OCI-LY7 (cell line): ENCODE measurements at regions not wholly inside any gene's neighbourhood (a gene's known extent, or its start where the extent isn't known, plus 50 kb on each side); places are given as distances from the start of the nearest gene placed in this dataset.
"Not testable (repeated sequence)": the region's sequence is repeated elsewhere in the genome, so short reads cannot be mapped to it uniquely, and the experiment has no call there.

Source experiments
- BruUV-seq: library from RNA; stranded (reverse); fragments of 400-500 nt; replicated peaks from 2 replicates; lab custom pipeline; 2021; lab: Mats Ljungman, UMichigan
- CTCF ChIA-PET: fragments of 300-600 bp; sonication (Branson Sonifier 250); formaldehyde crosslinking; loops from one replicate; lab custom pipeline; 2022; ENCODE audit warnings: antibody characterized with exemption; ENCODE audit not compliant: unreplicated experiment; lab: Charles Lee
- POLR2A ChIA-PET: fragments of 300-600 bp; sonication (Branson Sonifier 250); formaldehyde crosslinking; loops from one replicate; lab custom pipeline; 2022; ENCODE audit warnings: antibody characterized with exemption; lab: Charles Lee
- DNase-seq: peaks from one replicate; pipeline ENCODE4 v3.0.0-alpha.2; 2015; ENCODE audit warnings: low spot score
- H2AFZ ChIP-seq: fragments of 200-600 bp; sonication (generic), shearing (Covaris generic); 2 replicates; pipeline ENCODE4 v1.6.1; 2014; ENCODE audit warnings: mild to moderate bottlenecking, antibody characterized with exemption, low read length, moderate library complexity
- H3K27ac ChIP-seq: fragments of 200-600 bp; sonication (generic); 2 replicates; pipeline ENCODE4 v1.5.1; 2014; ENCODE audit warnings: mixed run types, low read depth, mild to moderate bottlenecking, moderate library complexity, low read length, inconsistent platforms; ENCODE audit not compliant: poor library complexity, severe bottlenecking
- H3K36me3 ChIP-seq: fragments of 200-600 bp; sonication (generic); 2 replicates; pipeline ENCODE4 v1.6.1; 2014; ENCODE audit warnings: mild to moderate bottlenecking, antibody characterized with exemption, low read length, moderate library complexity, mixed read lengths; ENCODE audit not compliant: insufficient read depth
- H3K4me1 ChIP-seq: fragments of 200-600 bp; sonication (generic); 2 replicates; pipeline ENCODE4 v1.5.1; 2014; ENCODE audit warnings: mild to moderate bottlenecking, low read length; ENCODE audit not compliant: insufficient read depth, poor library complexity, severe bottlenecking
- H3K4me2 ChIP-seq: fragments of 200-600 bp; sonication (generic); 2 replicates; pipeline ENCODE4 v1.6.1; 2014; ENCODE audit warnings: mild to moderate bottlenecking, low read length
- H3K4me3 ChIP-seq: fragments of 200-600 bp; sonication (generic); 2 replicates; pipeline ENCODE4 v1.5.1; 2014; ENCODE audit warnings: mild to moderate bottlenecking, low read depth, low read length; ENCODE audit not compliant: poor library complexity, severe bottlenecking
- H3K79me2 ChIP-seq: fragments of 200-600 bp; sonication (generic); 2 replicates; pipeline ENCODE4 v1.6.1; 2016; ENCODE audit warnings: low read depth, mild to moderate bottlenecking, low read length, moderate library complexity, mixed read lengths; ENCODE audit not compliant: insufficient read depth
- H3K9me2 ChIP-seq: fragments of 200-600 bp; sonication (generic); 2 replicates; pipeline ENCODE4 v1.6.1; 2016; ENCODE audit warnings: mild to moderate bottlenecking, low read length, mixed read lengths; ENCODE audit not compliant: insufficient read depth
- H3K9me3 ChIP-seq: fragments of 200-600 bp; sonication (generic); 2 replicates; pipeline ENCODE4 v1.6.1; 2014; ENCODE audit warnings: mild to moderate bottlenecking, mixed run types, low read length, mixed read lengths
- H4K20me1 ChIP-seq: fragments of 200-600 bp; sonication (generic); 2 replicates; pipeline ENCODE4 v1.6.1; 2014; ENCODE audit warnings: mild to moderate bottlenecking, antibody characterized with exemption, low read length, moderate library complexity, mixed read lengths; ENCODE audit not compliant: insufficient read depth
- EZH2phosphoT487 ChIP-seq: fragments of 200-600 bp; sonication (generic); IDR thresholded peaks from 2 replicates; pipeline ENCODE4 v1.6.1; 2018; ENCODE audit warnings: low read depth, borderline replicate concordance, mild to moderate bottlenecking, mixed run types, antibody characterized with exemption, low read length, moderate library complexity, mixed read lengths
- intact Hi-C: fragments of 100-400 bp; cut with micrococcal nuclease; formaldehyde crosslinking; loops from one replicate; pipeline ENCODE4 v1.10.0; 2022; ENCODE audit not compliant: unreplicated experiment
- TF ChIP-seq, protein P1 (sequence below): fragments of 200-600 bp; sonication (generic); conservative IDR thresholded peaks from 2 replicates; pipeline ENCODE4 v1.5.1; 2014; ENCODE audit warnings: mild to moderate bottlenecking, antibody characterized with exemption, low read length, moderate library complexity, mixed read lengths

DNA sequence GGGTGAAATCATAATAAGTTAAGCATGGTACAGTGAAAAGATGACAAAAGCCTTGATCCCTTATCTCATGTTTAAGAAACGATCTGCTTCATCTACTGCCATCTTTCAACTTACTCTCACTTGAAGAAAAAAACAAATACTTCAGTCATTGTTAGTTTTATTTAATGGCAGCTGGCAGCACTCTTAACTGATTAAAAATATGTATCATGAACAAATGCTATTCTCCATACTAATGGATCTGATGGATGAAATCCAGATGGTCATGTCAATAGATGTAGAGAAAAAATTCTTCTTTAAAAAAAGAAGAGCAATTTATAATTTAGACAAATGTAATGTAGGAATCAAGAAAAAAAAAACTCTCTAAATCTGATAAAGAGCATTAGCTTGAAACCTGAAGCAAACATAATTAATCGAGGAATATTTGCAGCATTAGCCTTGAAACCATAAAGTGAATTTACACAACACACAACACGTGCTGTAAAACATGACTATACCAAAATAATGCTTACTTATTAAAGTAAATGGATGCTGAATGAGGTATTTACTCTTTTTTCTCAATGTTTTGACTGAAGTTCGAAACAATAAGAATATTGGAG is 579.0 kb upstream of the ADAMTS5 start:
- BruUV-seq, result no TSS peak
- no peak overlapping the region for H3K4me2 ChIP-seq
- no peaks in the 10 kb centered on the region for H3K9me2 ChIP-seq
- intact Hi-C loops, result no loop called here
- POLR2A ChIA-PET, result no interaction called here
- no peaks in the 10 kb centered on the region for H3K4me1 ChIP-seq
- no peaks in the 10 kb centered on the region for H3K79me2 ChIP-seq
- no peaks in the 10 kb centered on the region for H4K20me1 ChIP-seq
- no peaks in the 10 kb centered on the region for H3K36me3 ChIP-seq
- H3K9me3 ChIP-seq, result peaks cover 15% of the 10 kb centered on the region; the same call in 1 of the 2 replicates
- no peak overlapping the region for H3K4me3 ChIP-seq
- no peak for DNase-seq
- TF ChIP-seq, protein P1, sequence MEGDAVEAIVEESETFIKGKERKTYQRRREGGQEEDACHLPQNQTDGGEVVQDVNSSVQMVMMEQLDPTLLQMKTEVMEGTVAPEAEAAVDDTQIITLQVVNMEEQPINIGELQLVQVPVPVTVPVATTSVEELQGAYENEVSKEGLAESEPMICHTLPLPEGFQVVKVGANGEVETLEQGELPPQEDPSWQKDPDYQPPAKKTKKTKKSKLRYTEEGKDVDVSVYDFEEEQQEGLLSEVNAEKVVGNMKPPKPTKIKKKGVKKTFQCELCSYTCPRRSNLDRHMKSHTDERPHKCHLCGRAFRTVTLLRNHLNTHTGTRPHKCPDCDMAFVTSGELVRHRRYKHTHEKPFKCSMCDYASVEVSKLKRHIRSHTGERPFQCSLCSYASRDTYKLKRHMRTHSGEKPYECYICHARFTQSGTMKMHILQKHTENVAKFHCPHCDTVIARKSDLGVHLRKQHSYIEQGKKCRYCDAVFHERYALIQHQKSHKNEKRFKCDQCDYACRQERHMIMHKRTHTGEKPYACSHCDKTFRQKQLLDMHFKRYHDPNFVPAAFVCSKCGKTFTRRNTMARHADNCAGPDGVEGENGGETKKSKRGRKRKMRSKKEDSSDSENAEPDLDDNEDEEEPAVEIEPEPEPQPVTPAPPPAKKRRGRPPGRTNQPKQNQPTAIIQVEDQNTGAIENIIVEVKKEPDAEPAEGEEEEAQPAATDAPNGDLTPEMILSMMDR, result no peak
- no peak for TF ChIP-seq EZH2phosphoT487
- H3K27ac ChIP-seq, result no peak overlapping the region
- CTCF ChIA-PET, result no interaction called here
- H2AFZ ChIP-seq, result no peak overlapping the region

DNA sequence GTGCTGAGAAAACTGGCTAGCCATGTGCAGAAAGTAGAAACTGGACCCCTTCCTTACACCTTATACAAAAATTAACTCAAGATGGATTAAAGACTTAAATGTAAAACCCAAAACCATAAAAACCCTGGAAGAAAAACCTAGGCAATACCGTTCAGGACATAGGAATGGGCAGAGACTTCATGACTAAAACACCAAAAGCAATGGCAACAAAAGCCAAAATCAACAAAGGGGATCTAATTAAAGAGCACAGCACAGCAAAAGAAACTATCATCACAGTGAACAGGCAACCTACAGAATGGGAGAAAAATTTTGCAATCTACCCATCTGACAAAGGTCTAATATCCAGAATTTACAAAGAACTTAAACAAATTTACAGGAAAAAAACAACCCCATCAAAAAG is 575.2 kb upstream of the ADAMTS5 start:
- H3K9me2 ChIP-seq, H2AFZ ChIP-seq, H3K36me3 ChIP-seq, H3K79me2 ChIP-seq, H3K4me2 ChIP-seq, CTCF ChIA-PET, DNase-seq, BruUV-seq, H3K27ac ChIP-seq, POLR2A ChIA-PET, H3K4me1 ChIP-seq, H3K4me3 ChIP-seq, intact Hi-C loops, H4K20me1 ChIP-seq: not testable (repeated sequence)
- peaks cover 19% of the 10 kb centered on the region; the same call in 1 of the 2 replicates for H3K9me3 ChIP-seq

DNA sequence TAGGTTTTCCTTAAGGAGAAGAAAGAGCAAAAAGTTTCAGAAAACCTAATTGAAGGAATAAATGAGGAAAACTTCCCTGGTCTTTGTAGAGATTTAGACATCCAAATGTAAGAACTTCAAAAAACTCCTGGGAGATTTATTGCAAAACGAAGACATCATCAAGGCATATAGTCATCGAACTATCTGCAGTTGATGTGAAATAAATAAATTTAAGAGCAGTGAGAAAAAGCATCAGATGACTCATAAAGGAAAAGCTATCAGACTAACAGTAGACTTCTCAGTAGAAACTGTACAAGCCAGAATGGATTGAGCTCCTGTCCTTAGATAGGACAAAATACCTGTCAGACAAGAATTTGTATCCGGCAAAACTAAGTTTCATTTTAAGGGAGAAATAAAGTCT is 569.4 kb upstream of the ADAMTS5 start:
- Histone ChIP-seq H3K27ac (no peak overlapping the region), H3K4me3 (no peak overlapping the region), H3K79me2 (no peaks in the 10 kb centered on the region), H3K4me2 (no peak overlapping the region), H2AFZ (no peak overlapping the region), H3K4me1 (no peaks in the 10 kb centered on the region), H3K9me2 (no peaks in the 10 kb centered on the region), H3K36me3 (no peaks in the 10 kb centered on the region), H3K9me3 (peaks cover 23% of the 10 kb centered on the region; the same call in 1 of the 2 replicates), H4K20me1 (no peaks in the 10 kb centered on the region)
- ChIA-PET CTCF (no interaction called here), POLR2A (interaction anchor here (0.7 kb wide), 1 partner anchor 29 kb away, joined by 3 read pairs; no protein-coding TSS in a partner anchor)
- no TSS peak for BruUV-seq
- no peak for TF ChIP-seq EZH2phosphoT487
- TF ChIP-seq, protein P1, result no peak
- intact Hi-C loops, result no loop called here
- no peak for DNase-seq
